Type B pancreatic cell (in vitro differentiated cells): ENCODE measurements at regions not wholly inside any gene's neighbourhood (a gene's known extent, or its start where the extent isn't known, plus 50 kb on each side); places are given as distances from the start of the nearest gene placed in this dataset.

Experiments
- DNase-seq: peaks from one replicate; pipeline ENCODE4 v3.0.0; 2021; ENCODE audit warnings: mixed read lengths; ENCODE audit not compliant: unreplicated experiment; ENCODE audit errors: extremely low spot score
- H3K27ac Mint-ChIP-seq: 2 replicates; pipeline ENCODE4 v1.8.0; 2021; ENCODE audit warnings: mild to moderate bottlenecking, mixed read lengths
- H3K27me3 Mint-ChIP-seq: 2 replicates; pipeline ENCODE4 v1.8.0; 2021; ENCODE audit warnings: mixed read lengths
- H3K36me3 Mint-ChIP-seq: 2 replicates; pipeline ENCODE4 v1.8.0; 2021; ENCODE audit warnings: mixed read lengths
- H3K4me1 Mint-ChIP-seq: one replicate; pipeline ENCODE4 v1.8.0; 2021; ENCODE audit warnings: mixed read lengths; ENCODE audit not compliant: unreplicated experiment
- H3K4me3 Mint-ChIP-seq: 2 replicates; pipeline ENCODE4 v1.8.0; 2021; ENCODE audit warnings: mild to moderate bottlenecking, mixed read lengths
- H3K9me3 Mint-ChIP-seq: 2 replicates; pipeline ENCODE4 v1.8.0; 2021; ENCODE audit warnings: mixed read lengths
- CTCF ChIP-seq: fragments of 200-600 bp; sonication (generic); conservative IDR thresholded peaks from 2 replicates; pipeline ENCODE4 v1.5.0; 2021; ENCODE audit warnings: antibody characterized with exemption, mild to moderate bottlenecking

- no peak for DNase-seq
- no peak overlapping the region for H3K4me3 Mint-ChIP-seq
- H3K27ac Mint-ChIP-seq, result no peak overlapping the region
- H3K36me3 Mint-ChIP-seq, result no peaks in the 10 kb centered on the region
- no peak for TF ChIP-seq CTCF
- H3K9me3 Mint-ChIP-seq, result no peaks in the 10 kb centered on the region
- no peaks in the 10 kb centered on the region for H3K27me3 Mint-ChIP-seq
- peaks cover 5% of the 10 kb centered on the region for H3K4me1 Mint-ChIP-seq
Observed at GRCh38 chr13:107347641-107348369, 779.9 kb upstream of the ARGLU1 start.

- Mint-ChIP-seq H3K4me3 (no peak overlapping the region), H3K36me3 (no peaks in the 10 kb centered on the region), H3K27ac (no peak overlapping the region), H3K9me3 (no peaks in the 10 kb centered on the region), H3K27me3 (no peaks in the 10 kb centered on the region), H3K4me1 (no peaks in the 10 kb centered on the region)
- DNase-seq, result no peak
- no peak for TF ChIP-seq CTCF
Observed at GRCh38 chr13:107342747-107343146, 774.8 kb upstream of the ARGLU1 start.

DNA sequence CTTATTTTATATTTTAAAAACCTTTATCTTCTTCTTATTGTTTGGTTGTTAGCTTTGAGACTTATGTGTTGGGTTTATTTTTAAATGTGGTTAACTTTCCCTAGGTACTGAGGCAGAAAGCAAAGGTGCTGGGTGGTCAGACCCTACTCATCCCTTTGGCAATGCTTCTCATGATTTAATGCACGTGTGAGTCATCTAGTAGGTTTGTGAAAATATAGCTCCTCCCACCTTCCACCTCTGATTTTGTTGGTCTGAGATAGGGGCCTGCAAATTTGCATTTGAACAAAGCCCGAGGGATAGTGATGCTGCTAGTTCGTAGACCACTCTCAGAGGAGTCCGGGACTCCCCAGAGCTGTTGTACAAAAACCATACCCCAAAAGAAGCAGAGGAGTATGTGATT, 771.3 kb upstream of the ARGLU1 start:
- DNase-seq, result no peak
- no peak for TF ChIP-seq CTCF
- Mint-ChIP-seq H3K27me3 (no peaks in the 10 kb centered on the region), H3K4me3 (no peak overlapping the region), H3K36me3 (no peaks in the 10 kb centered on the region), H3K4me1 (no peaks in the 10 kb centered on the region), H3K9me3 (no peaks in the 10 kb centered on the region), H3K27ac (no peak overlapping the region)

DNA sequence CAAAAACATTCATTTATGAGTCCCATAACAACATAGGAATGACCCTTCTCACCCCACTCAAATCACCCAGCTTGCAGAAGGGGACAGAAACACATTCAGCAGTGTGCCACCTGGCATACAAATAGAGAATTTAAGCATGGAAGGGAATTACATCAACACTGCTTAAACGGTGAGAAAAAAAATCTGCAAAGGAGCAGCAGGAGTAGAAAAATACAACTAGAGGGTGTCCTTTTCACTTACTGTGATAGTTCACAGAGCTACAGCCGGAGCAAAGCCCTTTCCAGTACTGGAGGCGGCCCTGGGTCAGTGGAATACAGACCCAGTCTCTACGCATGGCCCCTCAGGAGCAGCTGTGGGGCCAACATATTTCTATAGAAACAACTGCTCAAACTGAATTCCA, 764.3 kb upstream of the ARGLU1 start:
- Mint-ChIP-seq H3K27ac (no peak overlapping the region), H3K9me3 (no peaks in the 10 kb centered on the region), H3K36me3 (no peaks in the 10 kb centered on the region), H3K27me3 (no peaks in the 10 kb centered on the region), H3K4me3 (no peak overlapping the region), H3K4me1 (peaks cover 3% of the 10 kb centered on the region)
- DNase-seq, result no peak
- TF ChIP-seq CTCF, result no peak

GRCh38 chr13:107331359-107331758, 763.4 kb upstream of the ARGLU1 start:
- no peak for DNase-seq
- no peak overlapping the region for H3K27ac Mint-ChIP-seq
- peaks cover 3% of the 10 kb centered on the region for H3K4me1 Mint-ChIP-seq
- TF ChIP-seq CTCF, result no peak
- H3K9me3 Mint-ChIP-seq, result no peaks in the 10 kb centered on the region
- no peaks in the 10 kb centered on the region for H3K36me3 Mint-ChIP-seq
- no peak overlapping the region for H3K4me3 Mint-ChIP-seq
- no peaks in the 10 kb centered on the region for H3K27me3 Mint-ChIP-seq
